OCI-LY7 (cell line): ENCODE measurements at regions not wholly inside any gene's neighbourhood (a gene's known extent, or its start where the extent isn't known, plus 50 kb on each side); places are given as distances from the start of the nearest gene placed in this dataset.

Experiments
- EZH2phosphoT487 ChIP-seq: fragments of 200-600 bp; sonication (generic); IDR thresholded peaks from 2 replicates; pipeline ENCODE4 v1.6.1; 2018; ENCODE audit warnings: low read depth, borderline replicate concordance, mild to moderate bottlenecking, mixed run types, antibody characterized with exemption, low read length, moderate library complexity, mixed read lengths
- TF ChIP-seq, protein P1 (sequence below): fragments of 200-600 bp; sonication (generic); conservative IDR thresholded peaks from 2 replicates; pipeline ENCODE4 v1.5.1; 2014; ENCODE audit warnings: mild to moderate bottlenecking, antibody characterized with exemption, low read length, moderate library complexity, mixed read lengths

DNA sequence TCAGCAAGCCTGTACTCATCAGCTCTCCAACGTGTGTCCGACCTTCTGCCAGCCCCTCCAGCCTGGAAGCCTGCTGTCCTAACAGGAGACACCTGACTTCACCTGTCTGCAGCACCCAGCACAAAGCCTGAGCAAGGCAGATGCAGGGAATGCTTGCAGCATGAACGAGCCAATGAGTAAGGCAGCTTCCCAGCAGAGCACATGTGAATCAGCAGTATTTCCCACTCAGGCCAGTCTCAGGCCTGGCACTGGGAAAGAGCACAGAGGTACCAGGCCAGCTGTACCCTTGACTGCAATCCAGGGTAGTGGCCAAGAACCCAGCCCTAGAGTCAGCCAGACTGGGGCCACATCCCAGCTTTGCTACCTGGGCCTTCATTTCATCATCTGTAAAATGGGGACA is 120.8 kb downstream of the MAFB start:
- TF ChIP-seq, protein P1, sequence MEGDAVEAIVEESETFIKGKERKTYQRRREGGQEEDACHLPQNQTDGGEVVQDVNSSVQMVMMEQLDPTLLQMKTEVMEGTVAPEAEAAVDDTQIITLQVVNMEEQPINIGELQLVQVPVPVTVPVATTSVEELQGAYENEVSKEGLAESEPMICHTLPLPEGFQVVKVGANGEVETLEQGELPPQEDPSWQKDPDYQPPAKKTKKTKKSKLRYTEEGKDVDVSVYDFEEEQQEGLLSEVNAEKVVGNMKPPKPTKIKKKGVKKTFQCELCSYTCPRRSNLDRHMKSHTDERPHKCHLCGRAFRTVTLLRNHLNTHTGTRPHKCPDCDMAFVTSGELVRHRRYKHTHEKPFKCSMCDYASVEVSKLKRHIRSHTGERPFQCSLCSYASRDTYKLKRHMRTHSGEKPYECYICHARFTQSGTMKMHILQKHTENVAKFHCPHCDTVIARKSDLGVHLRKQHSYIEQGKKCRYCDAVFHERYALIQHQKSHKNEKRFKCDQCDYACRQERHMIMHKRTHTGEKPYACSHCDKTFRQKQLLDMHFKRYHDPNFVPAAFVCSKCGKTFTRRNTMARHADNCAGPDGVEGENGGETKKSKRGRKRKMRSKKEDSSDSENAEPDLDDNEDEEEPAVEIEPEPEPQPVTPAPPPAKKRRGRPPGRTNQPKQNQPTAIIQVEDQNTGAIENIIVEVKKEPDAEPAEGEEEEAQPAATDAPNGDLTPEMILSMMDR, result no peak
- TF ChIP-seq EZH2phosphoT487, result no peak
